ENCODE measurements at regions not wholly inside any gene's neighbourhood (a gene's known extent, or its start where the extent isn't known, plus 50 kb on each side); places are given as distances from the start of the nearest gene placed in this dataset.

GRCh38 chr14:41137741-41138140 is 468.9 kb upstream of the LRFN5 start:
- no peak for TF ChIP-seq CTCF (IDR thresholded peaks at IDR 0.05; ENCODE audit: low read depth, low read length, missing input control)
- TF ChIP-seq MAX (IDR thresholded peaks at IDR 0.05), result no peak
- TF ChIP-seq RAD21 (IDR thresholded peaks at IDR 0.05), result no peak
- TF ChIP-seq TAF1 (conservative IDR thresholded peaks at IDR 0.05), result no peak
- TF ChIP-seq YY1 (IDR thresholded peaks at IDR 0.05), result no peak
